ENCODE measurements at regions not wholly inside any gene's neighbourhood (a gene's known extent, or its start where the extent isn't known, plus 50 kb on each side); places are given as distances from the start of the nearest gene placed in this dataset.

GRCh38 chr18:78713726-78714125 lies 265.9 kb upstream of the SALL3 start:
- H3K4me1 ChIP-seq: no peaks in the 10 kb centered on the region
- TF ChIP-seq CTCF (IDR thresholded peaks at IDR 0.05): no peak

DNA sequence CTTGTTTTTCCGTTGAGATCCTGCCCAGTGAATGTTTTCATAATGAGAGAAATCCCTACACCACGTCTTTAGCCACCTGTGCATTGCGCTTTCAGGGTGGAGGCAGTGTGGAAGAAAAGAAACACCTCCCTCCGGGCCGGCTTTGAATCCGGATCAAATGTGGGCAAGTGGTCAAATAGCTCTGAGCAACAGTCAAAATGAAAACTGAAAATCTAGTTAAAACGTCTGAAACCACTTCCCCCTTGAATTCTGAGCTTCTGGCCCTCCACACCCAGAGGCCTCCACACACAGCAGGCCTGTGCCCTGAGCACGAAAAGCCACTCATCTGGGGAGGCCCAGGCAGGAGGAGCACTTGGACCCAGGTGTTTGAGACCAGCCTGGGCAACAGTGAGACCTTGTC lies 263.6 kb upstream of the SALL3 start:
- ATAC-seq (no peak), DNase-seq (no peak)
- no peak for TF ChIP-seq CTCF (IDR thresholded peaks at IDR 0.05)
- intact Hi-C loops (cut with DNase I): no loop called here
- Histone ChIP-seq H3K9me3 (no peaks in the 10 kb centered on the region), H3K36me3 (no peaks in the 10 kb centered on the region), H3K27me3 (ENCODE audit: low read depth) (peaks cover 5% of the 10 kb centered on the region), H3K4me3 (no peak overlapping the region), H3K27ac (no peak overlapping the region), H3K4me1 (no peaks in the 10 kb centered on the region)

More at GRCh38 chr18:78713726-78714125, 265.9 kb upstream of the SALL3 start:
- Histone ChIP-seq H3K27ac (no peak overlapping the region), H3K36me3 (no peaks in the 10 kb centered on the region), H3K9me3 (peaks cover 2% of the 10 kb centered on the region), H3K4me3 (no peak overlapping the region), H3K27me3 (ENCODE audit: low read depth) (no peaks in the 10 kb centered on the region)
- DNase-seq (no peak), ATAC-seq (no peak)
- intact Hi-C loops (cut with DNase I): no loop called here

DNA sequence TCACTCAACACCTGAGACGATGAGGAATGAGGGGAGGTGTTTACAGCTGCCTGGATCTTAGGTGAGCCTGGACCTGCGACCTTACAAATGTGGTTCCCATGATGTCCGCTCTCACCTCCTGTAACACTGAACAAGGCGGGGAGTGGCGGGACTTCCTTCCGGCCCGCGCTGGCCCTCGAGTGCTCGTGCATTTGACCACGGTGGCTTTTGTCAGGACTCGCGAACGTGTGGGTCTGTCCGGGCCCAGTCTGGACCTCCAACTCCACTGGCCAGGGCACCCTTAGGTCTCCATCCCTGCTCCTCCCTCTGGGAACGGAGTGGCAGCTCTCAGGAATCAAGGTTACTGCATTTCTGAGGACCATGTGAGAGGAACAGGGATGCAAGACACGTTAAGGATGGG lies 263.0 kb upstream of the SALL3 start:
- intact Hi-C loops (cut with DNase I): no loop called here
- no peak for TF ChIP-seq CTCF (IDR thresholded peaks at IDR 0.05)
- no peak for DNase-seq
- Histone ChIP-seq H3K36me3 (no peaks in the 10 kb centered on the region), H3K9me3 (no peaks in the 10 kb centered on the region), H3K27me3 (ENCODE audit: low read depth) (peaks cover 8% of the 10 kb centered on the region), H3K27ac (no peak overlapping the region), H3K4me1 (no peaks in the 10 kb centered on the region), H3K4me3 (no peak overlapping the region)
- no peak for ATAC-seq

- no peaks in the 10 kb centered on the region for H3K4me1 ChIP-seq
- no peak for DNase-seq
- H3K27ac ChIP-seq: no peak overlapping the region
- intact Hi-C loops (cut with DNase I): no loop called here
- no peak for TF ChIP-seq CTCF (IDR thresholded peaks at IDR 0.05)
- ATAC-seq: no peak
- H3K9me3 ChIP-seq: no peaks in the 10 kb centered on the region
- H3K27me3 ChIP-seq (ENCODE audit: low read depth): peaks cover 8% of the 10 kb centered on the region
- H3K4me3 ChIP-seq: no peak overlapping the region
- no peaks in the 10 kb centered on the region for H3K36me3 ChIP-seq
Observed at GRCh38 chr18:78717051-78717765, 262.4 kb upstream of the SALL3 start.

GRCh38 chr18:78717766-78718150 lies 261.9 kb upstream of the SALL3 start:
- DNase-seq: no peak
- intact Hi-C loops (cut with DNase I): no loop called here
- H3K27me3 ChIP-seq (ENCODE audit: low read depth): peaks cover 8% of the 10 kb centered on the region
- H3K4me1 ChIP-seq: no peaks in the 10 kb centered on the region
- no peak for ATAC-seq
- H3K4me3 ChIP-seq: no peak overlapping the region
- TF ChIP-seq CTCF (IDR thresholded peaks at IDR 0.05): no peak
- no peak overlapping the region for H3K27ac ChIP-seq
- no peaks in the 10 kb centered on the region for H3K36me3 ChIP-seq
- H3K9me3 ChIP-seq: no peaks in the 10 kb centered on the region

Data from lower lobe of right lung (tissue), 2 donors.